ENCODE measurements at regions not wholly inside any gene's neighbourhood (a gene's known extent, or its start where the extent isn't known, plus 50 kb on each side); places are given as distances from the start of the nearest gene placed in this dataset.

DNA sequence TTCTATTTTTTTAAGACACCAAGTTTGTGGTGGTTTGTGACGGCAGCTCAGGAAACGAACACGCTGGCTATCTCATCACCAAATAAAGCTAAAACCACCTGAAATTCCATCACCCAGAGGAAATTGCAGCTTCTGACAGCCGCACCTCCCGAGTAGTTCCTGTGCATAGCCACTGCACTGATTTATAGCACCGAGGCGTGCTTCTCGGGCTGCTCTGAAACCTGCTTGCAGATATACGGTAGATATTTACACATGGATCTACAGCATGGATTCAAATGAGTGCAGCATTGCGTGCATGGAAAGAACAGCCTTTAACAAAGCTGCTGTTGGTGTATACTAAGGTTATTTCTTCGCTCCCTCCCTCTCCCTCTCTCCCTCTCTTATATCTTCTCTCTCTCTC lies 153.8 kb downstream of the PHF2 start:
- DNase-seq (ENCODE audit: low read depth in 2 of 2): no peak

All from stimulated activated CD4-positive, alpha-beta T cell treated with anti-CD3 and anti-CD28 coated beads, Interleukin-4, amount 100 ng/mL, for 48 hours (primary cell).